GM23248 (cell line): ENCODE measurements at regions not wholly inside any gene's neighbourhood (a gene's known extent, or its start where the extent isn't known, plus 50 kb on each side); places are given as distances from the start of the nearest gene placed in this dataset.
A peak's percentile ranks its signal among the peaks of the same experiment; 100 is the strongest.

ENCODE experiments used
- DNase-seq: peaks from one replicate; pipeline ENCODE4 v3.0.0-alpha.2; 2015
- H2AFZ ChIP-seq: fragments of 200-600 bp; sonication (generic); 2 replicates; pipeline ENCODE4 v1.6.1; 2016; ENCODE audit warnings: antibody characterized with exemption
- H3F3A ChIP-seq: fragments of 200-600 bp; sonication (generic); 2 replicates; pipeline ENCODE4 v1.6.1; 2016; ENCODE audit warnings: mild to moderate bottlenecking, antibody characterized with exemption, mixed run types; ENCODE audit not compliant: insufficient read depth
- H3K27ac ChIP-seq: fragments of 200-600 bp; sonication (generic); 2 replicates; pipeline ENCODE4 v1.5.1; 2016; ENCODE audit warnings: mild to moderate bottlenecking
- H3K27me3 ChIP-seq: fragments of 200-600 bp; sonication (generic); replicated peaks from 2 replicates; pipeline ENCODE4 v1.6.1; 2016; ENCODE audit warnings: mild to moderate bottlenecking; ENCODE audit not compliant: insufficient read depth
- H3K36me3 ChIP-seq: fragments of 200-600 bp; sonication (generic); 2 replicates; pipeline ENCODE4 v1.6.1; 2016; ENCODE audit warnings: low read depth, mild to moderate bottlenecking
- H3K4me1 ChIP-seq: fragments of 200-600 bp; sonication (generic); 2 replicates; pipeline ENCODE4 v1.6.1; 2016; ENCODE audit warnings: mild to moderate bottlenecking; ENCODE audit not compliant: insufficient read depth
- H3K4me2 ChIP-seq: fragments of 200-600 bp; sonication (generic); one replicate; pipeline ENCODE4 v1.6.1; 2016; ENCODE audit warnings: mild to moderate bottlenecking; ENCODE audit not compliant: unreplicated experiment
- H3K4me3 ChIP-seq: fragments of 200-600 bp; sonication (generic); 2 replicates; pipeline ENCODE4 v1.5.1; 2016; ENCODE audit warnings: mild to moderate bottlenecking
- H3K79me2 ChIP-seq: fragments of 200-600 bp; sonication (generic); 2 replicates; pipeline ENCODE4 v1.6.1; 2016; ENCODE audit warnings: mild to moderate bottlenecking; ENCODE audit not compliant: insufficient read depth
- H3K9ac ChIP-seq: fragments of 200-600 bp; sonication (generic); 2 replicates; pipeline ENCODE4 v1.6.1; 2016; ENCODE audit warnings: mild to moderate bottlenecking
- H3K9me2 ChIP-seq: fragments of 200-600 bp; sonication (generic); 2 replicates; pipeline ENCODE4 v1.6.1; 2016; ENCODE audit warnings: mixed run types, mild to moderate bottlenecking, moderate library complexity; ENCODE audit not compliant: insufficient read depth
- H3K9me3 ChIP-seq: fragments of 200-600 bp; sonication (generic); one replicate; pipeline ENCODE4 v1.6.1; 2017; ENCODE audit warnings: low read depth
- H4K20me1 ChIP-seq: fragments of 200-600 bp; sonication (generic); 2 replicates; pipeline ENCODE4 v1.6.0; 2016; ENCODE audit not compliant: insufficient read depth
- EZH2 ChIP-seq: fragments of 200-600 bp; sonication (generic); IDR thresholded peaks from 2 replicates; pipeline ENCODE4 v1.6.1; 2018; ENCODE audit warnings: antibody characterized with exemption, mild to moderate bottlenecking; ENCODE audit not compliant: insufficient read depth, poor library complexity, severe bottlenecking
- EZH2phosphoT487 ChIP-seq: fragments of 200-600 bp; sonication (generic); IDR thresholded peaks from 2 replicates; pipeline ENCODE4 v1.6.1; 2018; ENCODE audit warnings: antibody characterized with exemption, moderate library complexity, mild to moderate bottlenecking, low read depth; ENCODE audit not compliant: insufficient read depth
- WGBS, 2 experiments: methylation state at CpG; one replicate each; pipeline ENCODE4 v1.1.6; 2015 to 2017; ENCODE audit warnings: low lambda C conversion rate in 2 of 2, low coverage in 1 of 2; ENCODE audit errors: missing lambda C conversion rate in 2 of 2; 5-methylcytosine and 5-hydroxymethylcytosine counted together
- in situ Hi-C: fragments of 300-500 bp; cut with MboI; formaldehyde crosslinking; loops from 2 replicates; pipeline ENCODE4 v1.15.0; 2020

DNA sequence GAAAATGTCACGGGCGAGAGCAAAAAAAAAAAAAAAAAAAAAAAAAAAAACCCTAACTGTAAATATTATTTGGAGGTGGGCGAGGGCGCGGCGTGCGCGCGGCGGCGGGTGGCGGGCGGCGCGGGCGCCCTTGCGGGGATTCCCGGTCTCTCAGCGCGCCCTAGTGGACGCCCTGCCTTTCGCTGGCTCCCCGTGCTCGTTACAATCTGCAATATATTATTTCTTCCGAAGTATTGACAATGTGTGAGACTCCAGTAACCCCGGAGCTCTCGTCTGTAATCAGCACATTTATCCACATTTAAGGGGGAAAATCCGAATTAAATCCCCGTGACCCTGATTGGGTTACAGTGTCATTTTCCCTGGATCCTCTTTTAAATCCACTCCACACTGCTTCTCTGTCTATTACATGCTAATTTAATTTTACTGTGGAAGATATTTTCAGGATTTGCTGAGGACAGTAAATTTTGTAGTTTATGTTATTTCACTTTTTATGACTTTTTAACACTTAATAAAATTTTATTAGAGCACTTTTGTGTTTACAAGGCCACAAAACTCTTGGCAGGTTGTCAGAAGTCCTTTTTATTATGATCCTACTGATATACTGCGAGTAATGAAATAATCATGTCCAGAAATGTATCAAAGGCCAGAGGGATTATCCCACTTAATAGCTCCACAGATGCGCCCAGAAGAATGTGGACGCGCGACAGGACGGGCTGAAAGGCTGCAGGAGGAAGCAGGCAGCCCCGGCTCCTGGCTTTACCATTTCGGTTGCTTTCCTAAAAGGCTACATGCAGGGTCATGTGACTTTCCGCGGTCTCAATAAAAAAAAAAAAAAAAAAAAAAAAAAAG is 369.1 kb downstream of the MTX2 start:
- Histone ChIP-seq H2AFZ (peak overlapping the region; percentile 84), H3K9ac (peak overlapping the region; percentile 96), H3K4me2 (peak overlapping the region; percentile 98)

DNA sequence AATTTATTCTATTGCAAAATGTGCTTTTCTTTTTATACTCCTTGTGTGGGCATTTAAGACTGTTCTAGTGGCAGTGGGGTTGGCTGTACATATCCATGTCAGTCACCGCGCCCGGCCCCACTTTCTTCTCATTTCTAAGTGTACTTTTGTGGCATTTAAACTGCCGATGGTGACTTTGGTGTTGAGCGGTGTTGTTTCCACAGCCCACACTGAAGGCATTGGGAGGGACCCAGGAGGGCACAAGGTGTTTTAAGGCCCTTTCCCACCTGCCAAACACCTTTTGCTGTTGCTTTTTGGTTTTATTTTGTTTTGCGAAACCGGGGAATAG is 369.7 kb downstream of the MTX2 start:
- no peak for DNase-seq
- no peaks in the 10 kb centered on the region for H4K20me1 ChIP-seq
- H3K79me2 ChIP-seq: peaks cover 49% of the 10 kb centered on the region
- no peak overlapping the region for H3K9ac ChIP-seq
- no peak overlapping the region for H3K27ac ChIP-seq
- in situ Hi-C loops: loop anchor here (5.0 to 10.0 kb wide), 2 partner anchors 184 to 512 kb away; partner anchors contain the start of gene HOXD8
- no peaks in the 10 kb centered on the region for H3K9me2 ChIP-seq
- peaks cover 60% of the 10 kb centered on the region for H3K4me1 ChIP-seq
- peak overlapping the region; percentile 98 for H3K4me2 ChIP-seq
- peaks cover 22% of the 10 kb centered on the region for H3F3A ChIP-seq
- H3K4me3 ChIP-seq: peak overlapping the region; percentile 96
- H2AFZ ChIP-seq: peak overlapping the region; percentile 56
- H3K36me3 ChIP-seq: no peaks in the 10 kb centered on the region
- TF ChIP-seq EZH2phosphoT487 (no peak), EZH2 (no peak)
- no peaks in the 10 kb centered on the region for H3K9me3 ChIP-seq
- WGBS, 2 experiments: 86 to 87% methylated on average over 7 of the region's 7 CpGs
- no peaks in the 10 kb centered on the region for H3K27me3 ChIP-seq

More for the DNA sequence above, 369.1 kb downstream of the MTX2 start:
- DNase-seq: peak; percentile 91
- no peaks in the 10 kb centered on the region for H3K27me3 ChIP-seq
- H3F3A ChIP-seq: peaks cover 22% of the 10 kb centered on the region
- peak overlapping the region; percentile 94 for H3K27ac ChIP-seq
- H3K9me3 ChIP-seq: no peaks in the 10 kb centered on the region
- TF ChIP-seq EZH2phosphoT487: no peak
- no peak for TF ChIP-seq EZH2
- in situ Hi-C loops: loop anchor here (5.0 to 10.0 kb wide), 2 partner anchors 184 to 511 kb away; partner anchors contain the start of gene HOXD8
- WGBS, 2 experiments: 2 to 4% methylated on average over 26 to 39 of the region's 39 CpGs
- H3K9me2 ChIP-seq: no peaks in the 10 kb centered on the region
- H3K4me1 ChIP-seq: peaks cover 62% of the 10 kb centered on the region
- peaks cover 53% of the 10 kb centered on the region for H3K79me2 ChIP-seq
- no peaks in the 10 kb centered on the region for H3K36me3 ChIP-seq
- H3K4me3 ChIP-seq: peak overlapping the region; percentile 96
- no peaks in the 10 kb centered on the region for H4K20me1 ChIP-seq

DNA sequence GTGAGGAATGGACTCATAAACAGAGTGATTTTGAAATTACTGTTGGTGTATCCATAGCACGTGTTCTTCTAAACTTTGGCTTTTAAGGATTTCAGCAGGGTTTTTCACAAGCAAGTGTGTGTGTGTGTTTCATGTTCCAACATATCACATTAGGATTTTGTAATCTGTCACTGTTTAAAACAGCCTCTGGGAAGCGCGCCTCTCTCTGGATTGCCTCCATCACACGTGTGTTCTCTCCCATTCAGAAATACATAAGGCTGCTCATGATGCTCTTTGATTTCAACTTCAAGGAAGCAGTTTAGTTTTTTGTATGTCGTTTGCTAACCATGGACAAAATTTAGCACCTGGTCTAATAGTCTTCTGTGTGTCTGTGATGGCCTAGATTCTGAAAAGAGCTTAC is 370.4 kb downstream of the MTX2 start:
- Histone ChIP-seq H4K20me1 (no peaks in the 10 kb centered on the region), H2AFZ (0 out of 2 replicates have a peak overlapping the region, but pooled peaks have one; percentile 56), H3K4me3 (no peak overlapping the region), H3K79me2 (peaks cover 42% of the 10 kb centered on the region), H3K4me2 (no peak overlapping the region), H3K9me3 (no peaks in the 10 kb centered on the region), H3K9ac (no peak overlapping the region), H3K9me2 (no peaks in the 10 kb centered on the region), H3K27me3 (no peaks in the 10 kb centered on the region), H3K27ac (no peak overlapping the region), H3F3A (peaks cover 22% of the 10 kb centered on the region), H3K36me3 (no peaks in the 10 kb centered on the region), H3K4me1 (peaks cover 54% of the 10 kb centered on the region)
- 57 to 58% methylated on average over 5 of the region's 5 CpGs for WGBS, 2 experiments
- TF ChIP-seq EZH2phosphoT487 (no peak), EZH2 (no peak)
- DNase-seq: no peak
- in situ Hi-C loops: loop anchor here (5.0 to 10.0 kb wide), 2 partner anchors 185 to 512 kb away; partner anchors contain the start of gene HOXD8

DNA sequence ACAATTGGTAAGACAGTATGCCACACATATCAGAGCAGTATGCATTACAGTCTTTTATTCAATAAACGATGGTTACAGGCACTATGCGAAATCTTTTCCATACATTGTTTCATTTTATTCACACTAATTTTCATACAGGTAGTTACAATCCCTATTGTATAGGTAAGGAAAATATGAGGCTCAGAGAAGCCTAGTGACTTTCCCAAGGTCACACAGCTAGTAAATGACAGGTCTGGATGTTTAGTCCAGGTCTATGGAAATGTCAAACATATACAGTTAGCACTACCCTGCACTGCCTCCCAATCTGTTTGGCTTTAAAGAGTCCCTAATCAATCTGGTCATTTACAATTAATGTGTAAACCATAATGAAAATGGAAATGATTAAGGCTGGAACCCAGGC is 372.2 kb downstream of the MTX2 start:
- Histone ChIP-seq H3K27ac (peak overlapping the region; percentile 58), H3F3A (peaks cover 22% of the 10 kb centered on the region), H3K4me2 (peak overlapping the region; percentile 22), H3K79me2 (peaks cover 24% of the 10 kb centered on the region), H3K9ac (no peak overlapping the region), H4K20me1 (no peaks in the 10 kb centered on the region), H3K4me3 (no peak overlapping the region), H3K9me3 (no peaks in the 10 kb centered on the region), H3K27me3 (no peaks in the 10 kb centered on the region), H3K4me1 (peaks cover 39% of the 10 kb centered on the region), H3K36me3 (no peaks in the 10 kb centered on the region), H3K9me2 (no peaks in the 10 kb centered on the region), H2AFZ (no peak overlapping the region)
- no peak for TF ChIP-seq EZH2phosphoT487
- no peak for TF ChIP-seq EZH2
- DNase-seq: no peak
- 96 to 100% methylated on average over 2 of the region's 2 CpGs for WGBS, 2 experiments
- in situ Hi-C loops: no loop called here
